GF-D8 (cell line): ENCODE measurements at regions not wholly inside any gene's neighbourhood (a gene's known extent, or its start where the extent isn't known, plus 50 kb on each side); places are given as distances from the start of the nearest gene placed in this dataset.

Experiments used
- DNase-seq: peaks from one replicate; lab custom pipeline; 2025; lab: John Stamatoyannopoulos, UW

DNA sequence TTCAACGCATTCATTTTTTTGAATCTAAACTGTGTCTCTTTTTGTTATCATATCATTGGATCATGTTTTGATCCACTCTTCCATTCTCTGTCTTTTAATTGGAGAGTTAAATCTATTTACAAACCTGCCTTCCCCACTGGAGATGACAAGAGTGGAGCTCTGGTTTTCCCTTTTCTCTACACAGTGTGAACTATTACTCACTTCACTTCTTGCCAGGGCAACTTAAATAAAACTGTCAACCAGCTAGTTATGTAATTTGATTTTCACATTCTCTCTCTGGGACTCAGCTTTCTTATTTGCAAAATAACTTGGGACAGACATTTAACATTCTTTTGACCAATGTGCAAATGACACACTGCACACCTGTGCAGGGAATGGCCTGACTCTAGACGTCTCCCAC, 230.8 kb upstream of the CST7 start:
- no peak for DNase-seq

DNA sequence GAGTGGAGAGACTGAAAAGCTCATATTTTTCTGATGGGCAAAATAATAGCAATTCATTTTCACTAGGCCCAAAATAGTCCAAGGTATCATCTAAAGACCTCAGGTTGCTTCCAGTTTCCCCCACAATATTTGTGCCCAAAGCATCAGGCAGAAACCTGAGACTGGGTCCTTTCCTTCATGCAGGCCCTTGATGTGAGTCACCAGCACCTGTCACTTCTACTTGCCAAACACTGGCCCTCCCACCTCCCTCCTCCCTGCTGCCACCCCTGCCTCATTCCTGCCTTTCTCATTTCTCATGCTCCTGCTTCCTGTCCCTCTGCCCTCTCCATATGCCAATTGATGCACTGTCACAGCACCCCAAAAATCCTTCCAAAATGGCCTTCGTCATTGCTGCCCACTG, 230.4 kb upstream of the CST7 start:
- no peak for DNase-seq

DNA sequence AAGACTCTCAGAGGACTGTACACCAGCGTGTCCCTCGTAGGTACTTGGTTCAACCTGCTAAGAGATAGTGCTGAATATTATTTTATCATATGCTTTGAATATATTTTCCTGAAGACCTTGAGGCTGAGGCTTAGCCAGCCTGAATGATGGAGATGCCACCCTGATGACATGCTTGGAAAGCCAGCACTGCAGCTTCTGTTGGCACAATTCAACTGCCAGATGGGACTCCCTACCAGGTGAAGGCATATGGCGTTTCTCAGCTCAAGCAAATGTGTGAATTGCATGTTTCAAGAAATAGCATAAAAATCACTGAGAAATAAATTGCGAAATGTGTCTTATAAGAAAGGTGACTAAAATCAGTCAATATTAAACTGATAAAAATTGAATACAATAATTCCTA, 228.1 kb upstream of the CST7 start:
- no peak for DNase-seq

DNA sequence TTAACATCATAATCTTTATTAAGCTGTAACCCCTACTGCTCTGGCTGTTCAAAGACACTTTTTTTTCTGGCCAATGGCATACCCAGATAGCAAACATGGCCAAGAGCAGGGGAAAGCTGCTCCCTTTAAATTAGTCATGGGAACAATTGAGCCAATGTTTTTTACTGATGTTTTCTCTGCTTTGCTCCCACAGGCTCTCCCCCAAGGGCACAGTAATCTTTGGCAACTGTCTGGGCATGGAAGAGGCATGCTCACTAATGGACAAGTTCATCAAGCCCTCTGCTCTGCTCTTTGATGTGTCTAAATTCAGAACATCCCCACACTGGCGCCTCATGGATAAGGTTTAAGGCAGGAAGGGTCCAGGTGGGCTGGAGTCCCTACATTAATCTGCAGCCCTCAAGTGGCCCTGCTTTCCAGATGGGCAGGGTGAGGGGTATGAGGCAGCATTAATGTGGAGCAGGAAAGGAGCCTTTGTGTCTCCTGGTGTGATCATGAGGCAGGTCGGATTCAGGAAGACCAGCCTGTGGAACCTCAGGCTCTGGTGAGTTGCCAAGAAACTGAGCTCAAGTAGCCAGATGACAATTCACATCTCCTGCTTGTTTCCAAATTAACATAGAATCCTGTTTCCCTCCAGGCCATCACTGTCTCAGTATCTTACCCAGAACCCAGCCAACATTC, 227.0 kb upstream of the CST7 start:
- no peak for DNase-seq

DNA sequence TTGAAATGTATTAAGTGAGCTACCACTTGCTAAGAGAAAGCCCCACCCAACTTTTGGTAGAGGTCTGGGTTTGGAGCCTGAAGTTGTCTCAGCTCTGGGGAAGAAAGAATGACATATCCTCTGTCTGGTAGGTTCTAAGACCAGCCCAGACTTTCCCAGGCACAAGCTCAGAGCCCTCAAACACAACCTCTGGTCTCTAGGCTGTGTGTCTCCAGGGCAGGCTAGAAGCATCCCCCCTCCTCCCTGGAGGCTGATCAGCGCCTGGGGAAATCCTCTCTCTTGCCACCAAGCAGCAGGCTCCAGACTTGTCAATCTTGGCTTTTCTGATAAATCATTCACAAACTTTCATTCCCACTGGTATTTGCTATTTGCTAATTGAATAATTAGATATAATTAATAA, 226.5 kb upstream of the CST7 start:
- DNase-seq, result no peak

DNA sequence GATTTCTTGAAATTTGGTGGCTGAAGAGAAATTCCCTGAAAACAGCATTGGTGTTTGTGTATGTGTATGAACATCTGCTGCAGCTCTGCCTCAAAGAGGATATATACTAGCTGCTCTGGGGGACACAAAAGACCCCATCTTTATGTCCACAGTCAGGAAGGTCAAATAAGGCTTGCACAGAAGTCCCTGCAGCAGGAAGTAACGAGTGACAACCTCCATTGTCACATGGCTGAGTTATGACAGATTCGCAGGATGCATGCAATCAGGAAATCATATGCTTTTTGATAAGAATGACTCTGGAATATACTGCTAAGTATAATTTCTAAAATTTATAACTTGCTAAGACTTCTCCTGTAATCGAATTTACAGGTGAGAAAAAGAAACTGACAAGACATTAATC, 225.9 kb upstream of the CST7 start:
- no peak for DNase-seq

DNA sequence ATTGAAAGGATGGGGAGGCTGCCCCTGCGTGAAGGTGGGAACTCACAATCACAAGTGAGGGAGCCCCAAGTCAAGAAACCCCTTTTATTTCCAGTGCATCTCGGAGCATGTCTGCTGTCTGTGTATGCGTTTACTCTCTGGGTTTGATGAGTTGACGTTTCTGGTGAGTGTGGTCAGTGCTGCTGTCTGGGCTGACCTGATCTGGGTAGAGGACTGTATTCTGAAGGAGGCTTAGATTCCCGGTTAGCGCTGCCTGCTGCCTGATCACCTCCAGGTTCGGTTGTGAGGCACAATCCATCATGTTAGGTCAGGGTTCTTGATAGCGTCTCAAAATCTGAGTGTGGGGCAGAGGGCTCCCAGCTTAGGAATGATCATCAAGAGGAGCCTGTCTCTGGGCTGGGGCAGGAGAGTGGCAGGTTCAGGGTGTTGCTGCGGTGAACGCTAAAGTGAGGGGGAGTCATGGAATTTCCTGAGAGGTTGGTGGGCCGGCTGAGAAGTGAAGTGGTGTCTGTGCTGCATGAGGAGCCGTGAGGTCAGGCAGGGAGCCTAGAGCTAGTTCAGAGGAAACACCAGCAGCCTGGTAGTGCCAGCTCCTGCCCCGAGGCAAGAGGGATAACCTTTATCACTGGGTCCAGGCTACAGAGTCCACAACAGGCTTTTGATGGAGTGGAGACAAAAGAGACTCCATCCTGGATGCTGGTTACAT, 225.3 kb upstream of the CST7 start:
- no peak for DNase-seq

DNA sequence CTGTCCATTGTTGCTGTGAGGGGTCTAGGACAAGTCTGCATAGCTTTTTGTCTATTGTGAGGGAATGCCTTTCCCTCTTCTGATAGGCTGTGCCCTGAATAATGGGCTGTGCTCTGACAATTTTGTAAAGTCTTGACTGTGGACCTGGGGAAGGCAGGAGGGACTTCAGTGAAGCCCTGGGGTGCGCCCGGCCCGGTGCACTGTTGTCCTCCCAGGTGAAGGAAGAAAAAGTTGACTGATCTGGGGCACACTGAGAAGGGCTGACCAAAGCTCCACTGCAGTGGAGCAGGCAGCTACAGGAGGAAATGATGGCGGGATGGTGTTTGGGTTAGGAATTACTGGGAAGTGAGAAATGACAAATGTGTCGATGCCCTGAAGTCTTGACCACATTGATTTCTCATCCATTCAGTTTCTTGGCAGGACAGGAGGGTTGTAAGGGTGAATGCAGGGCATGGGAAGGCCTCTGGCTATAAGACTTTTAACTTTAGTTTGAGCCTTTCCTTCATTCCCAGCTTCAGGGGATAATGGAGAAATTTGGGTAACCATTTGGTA, 224.0 kb upstream of the CST7 start:
- no peak for DNase-seq

DNA sequence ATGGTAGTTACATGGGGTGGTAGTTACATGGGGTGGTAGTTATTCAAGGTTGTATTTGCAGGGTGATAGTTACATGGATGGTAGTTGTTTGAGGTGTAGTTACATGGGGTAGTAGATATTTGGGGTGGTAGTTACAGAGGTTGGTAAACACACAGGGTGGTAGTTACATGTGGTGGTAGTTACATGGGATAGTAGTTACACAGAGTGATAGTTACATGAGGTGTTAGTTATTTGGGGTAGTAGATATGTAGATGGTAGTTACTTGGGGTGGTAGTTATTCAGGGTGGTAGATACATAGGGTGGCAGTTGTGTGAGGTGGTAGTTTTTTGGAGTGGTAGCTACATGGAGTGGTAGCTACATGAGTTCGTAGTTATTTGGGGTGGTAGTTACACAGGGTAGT, 221.3 kb upstream of the CST7 start:
- DNase-seq, result no peak

DNA sequence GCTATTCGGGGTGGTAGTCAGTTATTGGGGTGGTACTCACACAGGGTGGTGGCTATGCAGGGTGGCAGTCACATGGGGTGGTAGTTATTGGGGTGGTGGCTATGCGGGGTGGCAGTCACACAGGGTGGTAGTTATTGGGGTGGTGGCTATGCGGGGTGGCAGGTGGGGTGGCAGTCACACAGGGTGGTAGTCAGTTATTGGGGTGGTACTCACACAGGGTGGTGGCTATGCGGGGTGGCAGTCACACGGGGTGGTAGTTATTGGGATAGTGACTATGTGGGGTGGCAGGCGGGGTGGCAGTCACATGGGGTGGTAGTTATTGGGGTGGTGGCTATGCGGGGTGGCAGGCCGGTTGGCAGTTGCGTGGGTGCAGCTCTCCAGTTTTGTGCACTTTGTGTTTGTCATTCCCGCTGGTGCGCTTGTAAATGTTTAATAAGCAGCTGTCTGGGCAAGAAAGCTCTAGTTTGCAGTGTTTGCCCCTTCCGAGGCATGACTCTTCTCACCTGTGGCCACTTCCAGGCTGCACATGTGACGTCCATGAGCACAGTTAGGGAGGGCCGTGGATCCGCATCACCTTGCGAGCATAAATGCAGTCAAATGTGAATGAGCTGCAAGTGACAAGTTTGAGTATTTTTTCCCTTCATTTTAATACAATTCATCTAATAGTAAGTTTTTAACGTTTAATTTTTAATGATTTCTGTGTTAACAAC, 219.0 kb upstream of the CST7 start:
- no peak for DNase-seq

DNA sequence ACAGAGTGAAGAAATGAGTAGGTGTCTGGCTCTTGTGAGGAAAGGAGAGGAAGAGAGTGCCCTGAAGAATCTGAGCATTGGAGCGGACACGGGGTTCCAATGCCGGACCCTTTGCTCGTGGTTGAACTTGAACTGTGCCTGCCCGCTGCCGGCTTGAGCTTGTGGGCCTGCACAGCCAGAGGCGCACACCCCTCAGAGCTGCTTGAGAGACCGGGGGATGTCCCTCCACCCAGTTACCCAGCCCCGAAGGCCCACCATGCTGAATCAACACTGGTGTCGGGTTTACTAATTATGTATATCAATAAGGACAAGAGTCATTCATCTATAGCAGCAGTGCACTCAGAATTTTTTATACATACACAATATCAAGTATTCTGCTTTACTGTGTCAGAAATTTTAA, 218.3 kb upstream of the CST7 start:
- no peak for DNase-seq

DNA sequence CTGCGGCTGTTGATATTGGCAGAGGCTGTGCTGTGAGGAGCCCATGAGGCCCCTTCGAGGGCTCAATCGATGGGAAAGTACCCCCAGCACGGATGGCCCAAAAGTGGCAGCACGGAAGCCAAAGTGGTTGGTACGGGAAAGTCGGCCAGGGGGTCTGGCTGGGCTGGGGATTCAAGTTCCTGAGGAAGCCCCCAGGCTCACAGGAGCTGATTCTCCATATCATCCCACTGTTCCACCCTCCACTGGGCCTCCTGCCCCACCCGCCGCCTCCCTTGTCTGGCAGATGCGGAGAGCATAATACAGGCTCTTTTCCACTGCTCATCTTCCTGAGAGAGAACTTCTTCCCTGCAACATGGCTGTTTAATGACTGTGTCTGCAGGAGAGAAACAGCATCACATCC, 217.8 kb upstream of the CST7 start:
- DNase-seq, result no peak

DNA sequence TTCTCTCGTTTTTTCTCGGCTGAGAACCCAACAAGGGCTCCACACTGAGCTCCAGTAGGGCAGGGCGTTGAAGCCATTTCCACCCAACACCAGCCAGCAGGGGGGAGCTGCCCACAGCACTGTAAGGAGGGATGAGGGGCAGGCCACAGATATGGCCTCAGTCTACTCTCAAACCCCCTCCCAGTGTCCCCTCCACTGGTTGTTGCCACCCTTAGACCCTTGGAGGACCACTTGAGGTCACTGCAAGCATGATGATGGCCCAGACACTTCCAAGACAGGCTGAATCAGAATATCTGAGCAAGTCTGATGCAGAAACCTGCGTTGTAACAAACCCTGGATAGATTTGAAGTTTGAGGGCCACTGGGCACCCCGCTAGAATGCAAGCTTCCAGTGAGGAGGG, 217.0 kb upstream of the CST7 start:
- DNase-seq, result no peak

DNA sequence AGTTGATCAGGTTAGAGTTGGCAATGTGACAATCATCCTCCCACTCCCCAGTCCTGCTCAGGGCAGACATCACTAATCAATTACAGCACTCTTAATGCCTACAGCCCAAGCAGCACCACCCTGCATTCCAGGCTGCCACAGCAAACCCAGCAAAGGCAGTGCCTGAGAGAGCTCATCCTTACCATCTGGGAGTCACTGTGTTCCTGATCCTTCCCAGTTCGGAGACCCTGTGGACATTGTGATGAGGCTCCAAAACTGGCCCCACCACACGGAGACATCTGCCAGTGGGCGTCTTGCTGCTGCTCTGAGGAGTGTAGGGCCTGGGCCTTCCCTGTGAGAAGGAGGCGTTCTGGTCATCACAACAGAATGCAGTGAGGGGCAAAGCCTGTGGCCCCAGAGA, 216.5 kb upstream of the CST7 start:
- DNase-seq, result no peak

DNA sequence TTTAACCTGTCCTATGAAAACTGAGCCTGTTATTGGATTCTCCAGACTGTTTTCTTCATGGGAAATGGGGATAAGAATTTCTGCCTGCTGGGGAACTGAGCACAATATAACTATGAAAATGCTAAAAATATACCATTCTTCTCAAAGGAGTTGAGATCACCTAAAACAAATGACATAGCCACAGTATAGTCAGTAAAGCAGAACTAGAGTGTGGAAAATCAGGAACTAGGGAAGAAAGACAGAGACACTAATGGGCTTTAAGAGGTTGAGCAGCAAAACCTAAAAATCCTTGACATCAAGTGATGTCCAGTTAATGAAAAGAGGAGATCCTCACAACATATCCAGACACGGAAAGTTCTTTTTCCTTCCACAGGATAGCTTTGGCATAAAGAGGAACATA, 215.7 kb upstream of the CST7 start:
- DNase-seq, result no peak

DNA sequence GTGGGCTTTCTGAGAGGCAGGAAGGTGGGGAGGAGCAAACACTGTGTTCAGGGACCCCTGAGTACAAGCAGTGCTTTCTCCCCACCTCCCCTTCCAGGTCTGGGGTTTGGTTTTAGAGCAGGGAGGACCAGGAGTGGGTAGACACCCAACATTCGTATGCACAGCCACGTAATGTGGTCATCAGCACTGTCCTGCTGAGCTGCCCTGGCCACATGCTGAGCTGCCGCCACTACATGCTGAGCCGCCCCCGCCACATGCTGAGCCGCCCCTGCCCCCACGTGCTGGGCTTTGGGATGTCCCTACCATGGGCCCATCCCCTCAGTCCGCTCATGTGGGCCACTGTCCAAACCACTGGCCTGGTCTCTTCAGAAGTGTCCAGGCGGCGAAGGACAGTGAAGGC, 214.9 kb upstream of the CST7 start:
- DNase-seq, result no peak

DNA sequence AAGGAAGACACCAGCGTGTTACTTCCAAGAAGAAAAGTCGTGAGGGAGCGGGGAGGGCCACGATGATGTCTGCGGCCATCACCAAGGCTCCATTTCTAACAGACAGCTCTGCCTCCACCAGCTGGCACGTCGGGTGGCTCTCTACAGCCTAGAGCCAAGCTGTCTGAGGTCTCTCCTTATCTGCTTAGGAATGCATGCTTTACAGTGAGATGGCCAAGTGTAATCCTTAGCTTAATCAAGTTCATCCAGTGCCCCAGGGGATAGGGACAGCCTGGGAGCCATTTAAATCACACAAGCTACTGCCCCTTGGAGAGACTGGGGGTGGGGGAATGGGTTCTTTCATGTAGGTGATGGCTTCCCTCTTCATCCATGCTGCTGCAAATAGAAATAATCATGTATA, 213.8 kb upstream of the CST7 start:
- no peak for DNase-seq

DNA sequence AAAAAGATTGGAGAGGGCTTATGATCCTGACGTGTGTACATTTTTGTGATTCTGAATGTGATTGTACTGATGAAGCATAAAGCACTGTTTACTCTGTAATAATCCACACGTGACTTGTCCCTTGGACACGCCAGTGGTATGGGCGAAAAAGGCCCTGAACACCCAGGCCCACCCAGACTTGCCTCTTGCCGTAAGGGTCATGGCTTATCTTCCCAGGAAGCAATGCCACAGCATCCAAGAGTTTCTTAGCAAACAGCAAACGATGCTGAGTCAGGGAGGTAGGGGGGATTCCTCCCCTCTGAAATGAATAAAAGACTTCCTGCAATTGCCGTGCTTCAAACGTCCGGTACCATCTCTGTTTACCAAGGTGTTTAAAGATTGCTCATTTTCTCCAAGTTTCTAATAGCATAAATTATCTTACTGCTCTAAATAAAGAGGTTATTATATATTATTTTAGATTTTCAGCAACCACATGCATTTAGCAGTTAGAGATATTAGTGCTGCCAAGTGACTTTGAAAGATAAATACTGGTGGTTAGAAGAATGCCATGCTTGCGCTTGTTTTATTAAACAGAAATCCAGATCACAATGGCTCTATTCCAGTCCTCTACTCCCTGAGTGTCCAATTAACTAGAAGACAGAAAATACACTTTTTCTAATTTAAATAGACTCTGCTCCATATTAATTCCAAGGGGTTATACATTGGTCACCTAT, 212.8 kb upstream of the CST7 start:
- DNase-seq, result no peak

DNA sequence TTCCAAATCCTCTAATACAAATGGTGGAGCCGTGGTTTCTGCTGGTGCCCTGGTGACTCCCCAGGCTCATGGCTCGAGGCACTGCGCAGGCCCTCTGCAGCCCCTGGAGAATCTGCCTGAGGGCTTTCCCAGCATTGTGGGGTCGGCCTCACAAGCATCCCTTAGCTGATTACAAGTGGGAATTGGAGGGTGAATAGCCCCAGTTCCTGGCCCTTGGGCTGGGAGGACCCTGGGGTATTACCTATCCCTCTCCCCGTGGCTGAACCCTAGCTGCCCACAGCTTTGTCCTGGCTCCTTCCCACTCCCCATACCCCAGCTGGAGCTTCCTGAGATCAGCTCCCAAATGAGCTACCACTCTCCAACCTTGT, 212.2 kb upstream of the CST7 start:
- DNase-seq, result no peak

DNA sequence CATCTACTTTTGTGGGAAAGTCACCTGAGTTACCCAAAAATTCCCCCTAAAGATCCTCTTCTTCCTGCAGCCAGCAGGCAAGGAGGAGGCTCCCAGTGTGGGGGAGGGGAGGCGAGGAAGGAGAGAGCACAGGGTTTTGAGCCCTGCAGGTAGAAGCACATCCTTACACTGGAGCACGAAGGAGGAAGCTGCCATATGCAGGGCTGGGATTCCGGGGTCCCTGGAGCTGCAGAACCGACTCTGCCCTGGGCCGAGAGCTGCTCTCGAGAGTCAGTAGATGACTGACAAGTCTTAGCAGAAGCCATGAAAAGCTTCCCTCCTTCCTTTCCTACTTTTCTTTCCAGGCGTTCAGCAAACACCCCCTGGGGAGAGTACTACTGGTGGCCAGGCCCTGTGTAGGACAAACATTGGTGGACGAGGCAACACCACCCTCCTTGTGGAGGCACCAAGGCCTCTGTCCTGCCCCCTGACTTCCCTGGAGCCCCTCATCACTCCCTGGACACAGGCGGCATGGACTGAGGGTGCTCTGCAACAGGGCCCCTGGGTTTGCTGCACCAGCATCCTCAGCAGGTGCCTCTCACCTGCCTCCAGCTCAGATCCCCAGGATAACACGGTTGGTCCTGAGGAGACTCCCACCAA, 211.7 kb upstream of the CST7 start:
- no peak for DNase-seq

DNA sequence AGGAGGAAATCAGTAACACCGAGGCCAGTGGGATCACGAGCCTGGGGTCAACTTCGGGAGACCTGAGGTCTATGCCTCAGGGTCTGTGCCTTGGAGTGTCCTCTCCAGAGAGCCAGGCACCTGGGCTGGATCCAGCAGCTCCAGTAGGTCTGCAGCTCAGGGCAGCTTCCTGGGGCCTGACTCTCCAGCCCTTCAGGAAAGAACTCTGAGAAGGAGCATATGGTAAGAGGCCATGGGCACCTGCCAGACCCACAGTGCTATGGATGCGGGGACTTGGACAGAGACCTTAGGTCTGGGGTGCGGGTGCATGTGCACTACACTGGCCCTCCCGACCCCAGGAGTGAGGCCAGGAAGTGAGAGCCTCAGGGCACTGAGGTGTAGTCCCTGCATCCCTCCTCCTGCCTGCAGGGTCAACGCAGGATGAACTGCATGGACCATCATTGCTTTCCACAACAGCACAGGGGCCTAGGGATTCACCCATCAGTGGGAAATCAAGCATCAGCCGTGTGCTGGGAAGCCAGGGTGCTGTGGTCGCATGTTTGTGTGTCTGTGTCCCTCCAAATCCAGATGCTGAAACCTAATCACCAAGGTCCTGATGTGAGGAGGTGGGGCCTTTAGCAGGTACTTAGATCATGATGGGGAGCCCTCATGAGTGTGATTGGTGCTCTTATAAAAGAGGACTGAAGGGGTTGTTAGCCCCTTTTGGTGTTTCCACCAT, 210.9 kb upstream of the CST7 start:
- DNase-seq, result no peak
